Germinal center (tissue), 1 donor: ENCODE measurements at regions not wholly inside any gene's neighbourhood (a gene's known extent, or its start where the extent isn't known, plus 50 kb on each side); places are given as distances from the start of the nearest gene placed in this dataset.
"Not testable (repeated sequence)": the region's sequence is repeated elsewhere in the genome, so short reads cannot be mapped to it uniquely, and the experiment has no call there.

Experiments used
- DNase-seq: peaks from one replicate; pipeline ENCODE4 v3.0.0; 2012; ENCODE audit warnings: mixed read lengths, low spot score

DNA sequence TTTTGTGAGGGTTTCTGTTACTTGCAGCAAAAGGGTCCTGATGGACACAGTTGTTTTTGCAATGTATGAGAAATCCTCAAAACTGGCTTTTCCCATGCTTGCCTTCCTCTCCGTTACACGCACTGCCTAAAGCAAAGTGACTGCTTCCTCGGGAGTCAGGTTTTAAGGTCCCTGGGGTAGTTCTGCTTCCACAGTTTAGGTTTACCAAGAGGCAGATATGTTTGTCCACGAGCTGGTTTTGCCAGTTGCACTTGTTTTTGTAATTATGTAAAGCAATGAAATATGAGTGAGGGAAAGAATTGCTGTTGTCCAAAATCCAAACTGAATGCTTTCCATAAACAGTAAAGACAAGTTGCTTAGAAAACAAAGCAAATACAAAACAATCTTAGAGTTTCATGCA is 290.7 kb upstream of the AMIGO2 start:
- no peak for DNase-seq

DNA sequence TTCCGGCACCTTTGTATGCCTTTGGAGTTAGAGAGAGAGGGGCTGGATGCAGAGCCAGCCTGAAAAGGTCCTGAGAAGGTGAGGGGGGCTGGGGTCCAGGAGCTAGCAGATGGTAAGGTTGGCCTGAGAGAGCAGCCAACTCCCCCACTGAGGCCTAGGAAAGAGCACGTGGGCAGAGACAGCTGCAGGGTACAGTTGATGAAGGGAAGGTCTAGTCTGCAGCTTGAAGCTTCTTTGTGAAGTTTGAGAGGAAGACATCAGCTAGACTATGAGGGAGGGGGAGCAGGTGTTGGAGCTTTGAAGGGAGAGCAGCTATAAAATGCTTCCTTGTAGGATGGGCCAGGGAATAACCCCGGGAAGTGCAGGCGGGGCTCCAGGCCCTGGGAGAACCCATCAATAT is 289.3 kb upstream of the AMIGO2 start:
- DNase-seq, result no peak

DNA sequence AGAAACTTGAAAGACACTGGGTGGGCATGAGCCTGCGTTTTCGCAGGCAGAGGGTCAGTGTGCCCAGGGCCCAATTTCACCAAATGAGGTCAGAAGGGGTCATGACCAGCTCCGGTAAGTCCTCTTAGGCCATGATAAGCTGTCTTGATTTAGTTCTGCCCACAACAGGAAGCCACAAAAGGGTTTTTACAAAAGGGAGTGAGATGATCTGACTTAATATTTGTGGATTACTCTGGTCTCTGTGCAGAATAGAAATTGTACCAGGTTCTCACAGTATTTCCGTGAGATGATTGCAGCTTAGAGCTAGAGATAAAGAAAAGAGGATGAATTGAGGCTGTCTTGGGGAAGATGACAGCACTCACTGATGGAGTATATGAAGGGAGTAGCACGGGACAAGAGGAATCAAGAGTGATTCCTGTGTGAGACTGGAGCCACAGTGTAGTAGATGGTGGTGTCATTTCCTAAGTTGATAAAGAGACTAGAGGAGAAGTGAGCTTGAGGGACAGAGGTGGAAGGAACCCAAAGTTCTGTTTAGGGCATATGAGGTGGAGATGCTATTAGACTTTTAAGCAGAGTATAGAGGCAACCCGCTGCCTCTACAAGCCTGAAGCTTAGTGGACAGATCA is 288.3 kb upstream of the AMIGO2 start:
- DNase-seq, result no peak

DNA sequence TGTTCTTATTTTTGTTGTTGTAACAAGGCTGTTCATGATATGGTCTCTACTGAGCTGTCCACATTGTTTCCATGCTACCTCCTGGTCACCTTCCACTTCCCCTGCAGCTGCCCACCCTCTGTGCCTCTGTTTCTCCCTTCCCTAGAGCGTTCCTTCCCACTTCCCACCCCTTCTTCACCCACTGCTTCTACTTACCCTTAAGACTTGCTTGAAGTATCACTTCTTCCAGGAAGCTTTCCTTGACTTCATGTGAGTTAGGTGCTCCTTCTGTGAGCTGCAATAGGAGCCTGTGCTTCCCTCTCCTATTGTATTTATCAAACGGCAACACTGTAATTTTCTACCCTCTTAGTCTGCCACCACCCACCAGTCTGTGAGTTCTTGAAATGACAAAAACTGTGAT is 286.8 kb upstream of the AMIGO2 start:
- no peak for DNase-seq

DNA sequence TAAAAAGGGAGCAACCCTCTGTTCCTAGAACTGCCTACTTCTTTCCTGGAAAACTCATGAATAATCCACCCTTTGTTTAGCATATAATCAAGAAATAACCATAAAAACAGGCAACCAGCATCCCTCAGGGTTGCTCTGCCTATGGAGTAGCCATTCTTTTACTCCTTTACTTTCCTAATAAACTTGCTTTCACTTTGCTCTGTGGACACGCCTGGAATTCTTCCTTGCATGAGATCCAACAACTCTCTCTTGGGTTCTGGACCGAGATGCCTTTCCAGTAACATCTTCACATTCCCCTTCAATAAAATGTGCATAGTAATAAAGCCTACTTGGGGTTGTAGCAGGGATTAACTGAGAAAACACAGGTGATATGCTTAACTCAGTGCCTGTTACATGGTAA is 286.4 kb upstream of the AMIGO2 start:
- DNase-seq, result no peak

DNA sequence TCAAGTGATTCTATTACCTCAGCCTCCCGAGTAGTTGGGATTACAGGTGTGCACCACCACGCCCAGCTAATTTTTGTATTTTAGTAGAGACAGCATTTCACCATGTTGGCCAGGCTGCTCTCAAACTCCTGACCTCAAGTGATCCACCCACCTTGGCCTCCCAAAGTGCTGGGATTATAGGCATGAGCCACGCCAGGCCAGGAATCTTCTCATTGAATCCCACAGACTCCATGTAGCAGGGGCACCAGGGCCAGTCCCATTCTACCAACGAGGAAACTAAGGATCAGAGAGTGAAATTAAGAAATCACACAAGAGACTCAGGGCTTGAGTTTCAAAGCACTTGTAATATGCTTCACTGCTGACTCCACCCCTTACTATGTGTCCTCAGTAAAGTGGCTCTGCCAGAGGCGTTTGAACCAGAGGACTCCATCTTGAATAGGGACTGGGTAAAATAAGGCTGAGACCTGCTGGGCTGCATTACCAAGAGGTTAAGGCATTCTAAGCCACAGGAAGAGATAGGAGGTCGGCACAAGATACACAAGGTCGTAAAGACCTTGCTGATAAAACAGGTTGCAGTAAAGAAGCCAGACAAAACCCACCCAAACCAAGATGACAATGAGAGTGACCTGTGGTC is 285.8 kb upstream of the AMIGO2 start:
- not testable (repeated sequence) for DNase-seq

DNA sequence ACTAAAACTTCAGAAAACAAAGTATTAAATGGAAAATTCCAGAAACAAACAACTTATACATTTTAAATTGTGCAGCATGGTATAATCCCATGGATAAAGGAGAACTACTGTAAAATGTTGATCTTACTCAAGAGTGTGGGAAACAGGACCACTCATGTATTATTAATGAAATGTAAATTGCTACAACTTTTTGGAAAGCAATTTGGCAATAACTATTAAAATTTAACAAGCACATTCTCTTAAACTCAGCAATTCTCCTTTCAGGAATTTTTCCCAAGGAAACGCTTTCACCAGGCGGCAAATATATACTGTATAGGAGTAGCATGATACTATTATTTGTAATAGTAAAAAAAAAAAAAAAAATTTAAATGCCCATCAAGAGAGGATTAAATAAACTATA is 284.5 kb upstream of the AMIGO2 start:
- no peak for DNase-seq

DNA sequence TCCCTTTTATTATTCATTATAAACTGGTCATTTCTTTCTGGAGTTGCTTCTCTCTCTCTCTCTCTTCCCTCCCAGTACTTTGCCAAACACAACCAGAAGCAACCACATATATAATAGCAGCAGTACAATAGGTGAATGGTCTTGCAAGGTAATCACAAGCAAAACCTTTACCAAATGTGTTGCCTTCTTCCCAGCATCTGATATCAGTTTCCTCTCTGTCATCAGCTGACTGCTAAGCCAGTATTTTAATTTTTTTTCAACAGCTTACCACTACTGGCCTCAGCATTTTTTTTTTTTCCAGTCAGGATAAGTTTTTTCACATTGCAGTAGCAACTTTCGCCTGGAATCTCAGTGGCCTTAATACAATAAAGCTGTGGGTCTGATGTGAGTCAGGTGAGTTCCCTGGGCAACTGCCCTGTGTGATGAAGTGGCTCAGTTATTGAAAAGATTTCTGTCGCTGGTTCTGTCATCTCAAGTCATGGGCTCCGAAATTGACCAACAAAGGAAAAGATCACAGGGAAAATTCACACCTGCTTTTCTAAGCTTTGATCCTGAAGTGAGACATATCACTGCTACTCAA is 282.5 kb upstream of the AMIGO2 start:
- DNase-seq, result no peak

DNA sequence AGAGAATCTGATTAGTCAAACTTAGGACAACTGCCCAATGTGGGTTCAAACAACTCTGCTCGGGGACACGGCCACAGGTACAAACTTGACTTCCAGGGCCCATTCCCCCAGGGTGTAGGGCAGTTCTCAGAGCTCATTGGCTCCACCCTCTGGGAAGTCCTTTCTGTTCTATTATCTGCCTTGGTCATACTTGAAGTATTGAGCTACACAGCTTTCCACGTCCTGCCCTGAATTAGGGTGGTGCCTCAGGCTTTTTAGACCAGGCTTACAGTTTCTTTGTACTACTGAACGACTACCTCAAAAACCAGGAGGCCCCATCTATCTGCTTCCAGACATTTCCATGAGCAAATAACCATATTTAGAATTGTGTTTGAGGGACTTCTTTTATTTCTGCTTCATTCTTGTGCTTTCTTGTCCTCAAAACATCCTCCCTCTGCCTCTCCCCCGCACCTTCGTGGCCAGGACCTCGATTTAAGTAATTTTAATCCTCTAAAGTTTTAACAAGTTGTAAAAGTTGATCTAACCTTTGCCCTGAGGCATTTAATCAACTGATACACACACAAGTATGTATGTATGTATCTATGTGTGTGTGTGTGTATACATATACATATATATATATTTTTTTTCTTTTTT is 281.7 kb upstream of the AMIGO2 start:
- DNase-seq, result peak; percentile 42

DNA sequence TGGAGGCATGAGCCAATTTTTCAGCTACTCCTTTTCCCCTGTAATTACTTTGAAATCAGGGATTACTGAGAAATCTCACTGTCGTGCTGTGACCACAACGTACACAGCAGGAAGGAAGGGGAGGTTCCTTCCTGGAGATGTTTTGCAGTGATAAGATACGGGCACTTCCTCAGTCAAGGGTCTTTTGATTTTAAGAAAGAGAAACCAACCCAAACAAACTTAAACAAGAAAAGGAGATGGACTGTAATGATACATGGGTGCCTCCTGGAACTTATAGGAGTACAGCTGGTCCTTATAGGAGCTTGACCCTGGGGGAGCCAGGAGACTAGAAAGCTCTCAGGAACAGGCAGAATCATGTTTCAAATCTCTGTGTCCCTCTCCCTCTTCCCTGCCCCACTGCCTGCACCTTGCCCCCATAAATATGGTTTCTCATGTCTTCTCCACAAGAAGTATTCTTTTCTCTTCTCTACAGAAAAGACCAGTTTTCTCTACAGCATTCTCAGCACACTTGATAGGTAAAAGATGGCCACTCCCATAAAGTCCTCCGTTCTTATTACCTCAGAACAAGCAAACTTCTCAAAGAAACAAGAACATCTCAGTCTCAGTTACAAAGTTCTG is 281.1 kb upstream of the AMIGO2 start:
- DNase-seq, result no peak

DNA sequence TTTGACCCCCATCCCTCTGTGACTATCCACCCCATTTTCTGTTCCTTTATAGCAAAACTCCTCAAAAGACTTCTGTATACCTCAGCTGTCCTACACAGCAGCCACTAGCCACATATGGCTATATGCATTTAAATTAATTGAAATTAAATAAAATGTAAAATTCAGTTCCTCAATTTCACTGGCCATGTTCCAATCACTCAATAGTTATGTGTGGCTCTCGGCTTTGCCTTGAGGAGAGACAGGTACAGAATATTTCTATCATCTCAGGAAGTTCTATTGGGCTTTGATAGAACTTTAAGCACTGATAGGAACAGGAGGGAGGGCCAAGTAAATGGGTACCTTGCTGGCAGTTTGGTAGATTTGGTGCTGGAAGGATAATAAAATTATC is 280.3 kb upstream of the AMIGO2 start:
- no peak for DNase-seq

DNA sequence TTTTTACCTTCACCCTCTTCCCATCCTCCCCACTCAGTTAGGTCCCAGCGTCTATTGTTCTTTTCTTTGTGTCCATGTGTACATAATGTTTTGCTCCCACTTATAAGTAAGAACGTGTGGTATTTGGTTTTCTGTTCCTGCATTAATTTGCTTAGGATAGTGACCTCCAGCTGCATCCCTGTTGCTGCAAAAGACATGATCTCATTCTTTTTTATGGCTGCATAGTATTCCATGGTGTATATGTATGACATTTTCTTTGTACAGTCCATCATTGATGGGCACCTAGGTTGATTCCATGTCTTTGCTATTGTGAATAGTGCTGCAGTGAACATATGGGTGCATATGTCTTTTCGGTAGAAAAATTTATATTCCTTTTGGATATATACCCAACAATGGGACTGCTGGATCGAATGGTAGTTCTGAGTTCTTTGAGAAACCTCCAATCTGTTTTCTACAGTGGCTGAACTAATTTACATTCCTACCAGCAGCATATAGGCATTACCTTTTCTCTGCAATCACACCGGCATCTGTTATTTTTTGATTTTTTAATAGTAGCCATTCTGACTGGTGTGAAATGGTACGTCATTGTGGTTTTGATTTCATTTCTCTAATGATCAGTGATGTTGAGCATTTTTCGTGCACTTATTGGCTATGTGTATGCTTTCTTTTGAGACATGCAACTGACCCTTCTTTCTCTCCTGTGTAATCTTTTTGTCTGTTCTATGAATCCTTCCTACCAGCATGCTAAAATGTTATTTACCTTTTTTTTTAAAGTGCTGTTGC is 279.7 kb upstream of the AMIGO2 start:
- DNase-seq, result no peak

DNA sequence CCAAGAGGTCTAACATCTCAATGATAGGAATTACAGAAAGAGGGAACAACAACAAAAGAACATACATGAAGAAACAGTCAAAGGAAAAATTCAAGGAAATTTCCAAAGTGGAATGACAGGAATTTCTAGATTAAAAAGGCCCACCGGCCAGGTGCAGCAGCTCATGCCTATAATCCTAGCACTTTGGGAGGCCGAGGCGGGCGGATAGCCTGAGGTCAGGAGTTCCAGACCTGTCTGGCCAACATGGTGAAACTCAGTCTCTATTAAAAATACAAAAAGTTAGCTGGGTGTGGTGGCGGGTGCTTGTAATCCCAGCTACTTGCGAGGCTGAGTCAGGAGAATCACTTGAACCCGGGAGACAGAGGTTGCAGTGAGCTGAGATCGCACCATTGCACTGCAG is 277.2 kb upstream of the AMIGO2 start:
- DNase-seq, result not testable (repeated sequence)

DNA sequence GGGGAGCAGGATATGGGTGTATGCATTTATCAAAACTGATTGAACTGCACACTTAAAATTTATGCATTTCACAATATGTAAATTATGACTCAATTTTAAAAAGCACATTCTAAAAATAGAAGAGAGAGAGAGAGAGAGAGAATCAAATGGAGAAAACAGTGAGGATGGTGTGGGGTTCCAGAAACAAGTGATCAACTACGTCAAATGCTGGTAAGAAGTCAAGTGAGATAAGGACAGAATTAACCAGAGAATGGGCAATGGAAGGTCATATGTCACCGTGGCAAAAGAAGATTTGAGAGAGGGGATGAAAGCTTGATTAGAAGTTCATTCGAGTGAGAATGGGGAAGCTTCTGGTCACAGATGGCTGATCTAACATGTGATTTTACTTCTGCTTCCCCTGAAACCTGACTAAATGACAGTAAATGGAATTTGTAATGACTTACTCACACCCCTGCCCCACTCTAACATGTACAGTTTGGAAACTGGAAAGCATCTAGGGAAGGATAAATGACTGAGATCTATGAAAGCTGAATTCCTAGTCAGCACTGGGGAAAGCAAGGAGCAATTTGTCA is 276.5 kb upstream of the AMIGO2 start:
- peak; percentile 69 for DNase-seq

DNA sequence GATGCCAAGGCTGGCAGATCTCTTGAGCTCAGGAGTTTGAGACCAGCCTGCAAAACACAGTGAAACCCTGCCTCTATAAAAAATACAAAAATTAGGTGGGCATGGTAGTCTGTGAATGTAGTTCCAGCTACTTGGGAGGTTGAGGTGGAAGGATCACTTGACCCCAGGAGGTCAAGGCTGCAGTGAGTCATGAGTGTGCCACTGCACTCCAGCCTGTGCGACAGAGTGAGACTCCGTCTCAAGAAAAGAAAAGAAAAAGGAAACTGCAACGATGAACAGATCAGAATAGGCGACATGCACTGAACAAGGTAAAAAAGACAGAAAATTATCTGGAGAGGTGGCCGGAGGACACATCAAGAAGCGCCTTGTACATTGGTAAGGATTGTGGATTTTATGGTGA is 273.7 kb upstream of the AMIGO2 start:
- DNase-seq, result no peak

DNA sequence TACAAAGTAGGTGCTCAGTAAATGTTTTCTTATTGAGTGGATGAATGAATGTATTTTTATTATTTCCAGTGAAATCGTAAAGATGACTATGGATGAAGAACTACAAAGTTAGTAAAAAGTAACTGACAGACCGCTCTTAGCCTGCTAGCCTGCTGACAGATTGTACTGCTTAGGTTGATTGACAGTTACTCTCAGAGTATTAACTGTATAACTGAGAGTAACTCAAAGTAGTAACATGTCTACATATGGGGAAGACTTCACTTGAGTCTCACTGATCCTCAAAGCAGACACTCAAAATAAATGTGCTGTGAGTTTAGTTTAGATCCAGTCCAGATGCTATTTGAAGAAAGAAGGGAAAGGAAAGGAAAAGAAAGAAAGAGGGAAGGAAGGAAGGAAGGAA is 272.3 kb upstream of the AMIGO2 start:
- DNase-seq, result no peak

DNA sequence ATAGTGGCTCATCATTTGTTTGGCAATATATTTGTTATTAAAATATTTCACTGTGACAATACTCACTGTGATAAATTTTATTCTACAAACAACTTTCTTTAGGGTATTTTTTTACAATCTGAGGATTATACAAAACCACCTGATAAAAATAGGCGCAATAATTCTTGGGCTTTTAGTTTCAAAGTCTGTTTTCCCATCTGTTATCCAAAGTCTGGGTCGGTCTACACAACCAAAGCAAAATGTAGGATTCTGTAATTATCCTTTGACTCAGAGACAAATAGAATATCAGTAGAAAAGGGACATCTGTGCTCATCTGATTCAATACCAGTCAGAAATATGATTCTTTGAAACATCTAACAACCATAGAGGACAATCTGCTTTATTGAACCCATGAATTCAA is 271.8 kb upstream of the AMIGO2 start:
- no peak for DNase-seq

DNA sequence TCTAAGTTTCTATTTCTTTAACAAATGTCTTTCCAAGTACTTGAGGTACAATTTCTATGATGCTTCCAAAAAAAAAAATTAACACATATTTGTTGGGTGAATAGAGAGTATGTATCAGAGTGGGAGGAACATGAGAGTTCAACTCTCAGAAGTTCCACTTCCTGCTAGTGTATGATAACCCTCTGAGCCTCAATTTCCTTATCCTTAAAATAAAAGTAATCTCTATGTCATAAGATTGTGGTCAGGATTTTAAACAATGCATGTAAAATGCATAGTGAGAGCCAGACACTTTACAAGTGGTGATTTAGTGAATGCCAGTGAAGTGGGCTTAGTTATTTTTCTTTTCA is 270.3 kb upstream of the AMIGO2 start:
- DNase-seq, result no peak

DNA sequence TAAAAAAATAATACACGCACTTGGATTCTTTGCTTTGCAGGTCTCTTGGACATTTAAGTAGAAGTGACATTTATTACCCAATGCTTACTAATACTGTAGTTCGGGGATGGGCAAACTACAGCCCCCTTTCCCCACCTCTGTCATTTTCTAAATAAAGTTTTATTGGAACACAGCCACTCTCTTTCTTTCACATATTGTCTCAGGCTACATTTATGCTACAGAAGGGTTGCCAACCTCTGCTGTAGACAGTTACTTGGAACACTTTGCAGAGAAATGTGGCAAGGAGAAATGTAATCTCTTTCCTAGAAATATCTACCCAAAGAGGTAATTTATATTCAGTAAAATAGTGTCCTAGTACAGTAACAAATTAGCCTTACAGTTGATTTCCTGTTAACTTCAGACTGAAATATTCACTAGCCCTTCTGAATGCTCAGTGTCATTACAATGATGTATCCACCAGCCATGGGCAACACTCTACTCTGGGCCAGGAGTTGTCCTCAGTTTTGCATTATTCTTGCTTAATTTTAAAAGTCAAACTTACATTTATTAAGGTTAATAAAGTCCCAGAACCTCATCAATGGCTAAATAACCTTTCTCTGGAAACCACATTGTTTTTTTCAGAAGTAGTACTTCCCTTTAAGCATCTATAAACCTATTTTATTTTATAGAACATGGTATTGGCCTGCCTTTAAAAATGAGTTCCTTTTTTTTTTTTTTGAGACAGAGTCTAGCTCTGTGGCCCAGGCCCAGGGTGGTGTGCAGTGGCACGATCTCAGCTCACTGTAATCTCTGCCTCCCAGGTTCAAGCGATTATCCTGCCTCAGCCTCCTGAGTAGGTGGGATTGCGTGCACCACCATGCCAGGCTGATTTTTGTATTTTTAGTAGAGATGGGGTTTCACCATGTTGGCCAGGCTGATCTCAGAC is 269.6 kb upstream of the AMIGO2 start:
- DNase-seq, result no peak

DNA sequence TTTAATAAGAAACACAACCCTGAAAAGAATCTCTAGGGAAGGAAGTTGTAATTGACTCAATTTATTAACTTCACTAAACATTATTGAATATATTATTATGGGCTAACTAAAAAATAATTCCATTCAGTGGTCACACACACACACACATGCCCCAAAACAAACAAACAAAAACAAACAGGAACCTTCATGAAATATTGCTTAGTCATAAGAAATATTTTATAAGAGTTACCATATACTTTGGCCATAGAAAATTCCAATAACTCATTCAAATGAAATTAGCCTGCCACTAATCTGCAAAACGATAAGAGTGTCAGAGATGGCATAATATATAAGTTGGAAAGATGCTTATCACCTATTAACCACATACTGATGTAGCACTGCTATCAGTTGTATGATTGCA is 268.4 kb upstream of the AMIGO2 start:
- no peak for DNase-seq
